Smooth muscle cell (in vitro differentiated cells): ENCODE measurements at regions not wholly inside any gene's neighbourhood (a gene's known extent, or its start where the extent isn't known, plus 50 kb on each side); places are given as distances from the start of the nearest gene placed in this dataset.

Experiments used
- DNase-seq: peaks from one replicate; lab custom pipeline; 2025; ENCODE audit not compliant: unreplicated experiment; lab: John Stamatoyannopoulos, UW
- H2AFZ ChIP-seq: fragments of 200-600 bp; sonication (generic); 2 replicates; pipeline ENCODE4 v1.6.0; 2016; ENCODE audit warnings: antibody characterized with exemption, low read depth, mild to moderate bottlenecking
- H3F3A ChIP-seq: fragments of 200-600 bp; sonication (generic); 2 replicates; pipeline ENCODE4 v1.6.0; 2017; ENCODE audit warnings: antibody characterized with exemption, low read depth
- H3K27ac ChIP-seq: fragments of 200-600 bp; sonication (generic); 2 replicates; pipeline ENCODE4 v1.5.1; 2016; ENCODE audit warnings: low read depth, mild to moderate bottlenecking
- H3K27me3 ChIP-seq: fragments of 200-600 bp; sonication (generic); 2 replicates; pipeline ENCODE4 v1.6.1; 2016; ENCODE audit warnings: low read depth, mild to moderate bottlenecking
- H3K36me3 ChIP-seq: fragments of 200-600 bp; sonication (generic); 2 replicates; pipeline ENCODE4 v1.5.1; 2016; ENCODE audit warnings: low read depth
- H3K4me1 ChIP-seq: fragments of 200-600 bp; sonication (generic); 2 replicates; pipeline ENCODE4 v1.5.1; 2016; ENCODE audit warnings: low read depth
- H3K4me2 ChIP-seq: fragments of 200-600 bp; sonication (generic); 2 replicates; pipeline ENCODE4 v1.6.0; 2016; ENCODE audit warnings: mild to moderate bottlenecking
- H3K4me3 ChIP-seq: fragments of 200-600 bp; sonication (generic); 2 replicates; pipeline ENCODE4 v1.5.1; 2016; ENCODE audit warnings: mild to moderate bottlenecking
- H3K79me2 ChIP-seq: fragments of 200-600 bp; sonication (generic); 2 replicates; pipeline ENCODE4 v1.6.0; 2016; ENCODE audit warnings: low read depth, mild to moderate bottlenecking
- H3K9ac ChIP-seq: fragments of 200-600 bp; sonication (generic); 2 replicates; pipeline ENCODE4 v1.6.0; 2016; ENCODE audit warnings: low read depth
- H3K9me3 ChIP-seq: fragments of 200-600 bp; sonication (generic); replicated peaks from 2 replicates; pipeline ENCODE4 v1.5.1; 2016; ENCODE audit warnings: low read depth
- H4K20me1 ChIP-seq: fragments of 200-600 bp; sonication (generic); 2 replicates; pipeline ENCODE4 v1.6.0; 2016; ENCODE audit warnings: low read depth
- WGBS: methylation state at CpG from one replicate; pipeline ENCODE4 v1.1.7; 2016; ENCODE audit warnings: low lambda C conversion rate; 5-methylcytosine and 5-hydroxymethylcytosine counted together
- TF ChIP-seq, protein P1 (sequence below): fragments of 200-600 bp; sonication (generic); IDR thresholded peaks from 2 replicates; pipeline ENCODE4 v1.5.1; 2017; ENCODE audit warnings: borderline replicate concordance, mild to moderate bottlenecking, antibody characterized with exemption; ENCODE audit not compliant: insufficient read depth, poor library complexity, severe bottlenecking

DNA sequence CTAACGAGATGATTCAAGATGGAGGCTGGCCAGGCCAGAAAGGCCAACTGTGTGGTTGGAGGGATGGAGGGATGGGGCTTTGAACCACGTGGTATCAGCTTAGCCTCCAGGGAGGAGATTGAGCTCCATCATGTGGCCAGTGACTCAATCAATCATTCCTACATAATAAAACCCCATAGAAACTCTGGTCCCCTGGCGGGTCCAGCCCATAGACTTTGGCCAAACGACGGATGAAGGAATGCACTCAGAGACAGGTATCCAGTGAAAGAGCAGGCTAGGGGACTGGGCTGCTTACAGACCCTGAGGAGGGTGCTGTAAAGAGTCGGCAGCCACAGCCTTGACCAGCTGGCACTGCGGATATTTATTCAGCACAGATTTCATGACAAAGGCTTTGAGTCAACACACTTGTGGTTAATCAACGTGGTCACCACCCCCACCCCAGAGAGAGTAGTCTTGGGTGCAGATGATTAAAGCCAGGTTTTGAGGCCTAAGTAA is 308.7 kb upstream of the TNRC6C start:
- TF ChIP-seq, protein P1, sequence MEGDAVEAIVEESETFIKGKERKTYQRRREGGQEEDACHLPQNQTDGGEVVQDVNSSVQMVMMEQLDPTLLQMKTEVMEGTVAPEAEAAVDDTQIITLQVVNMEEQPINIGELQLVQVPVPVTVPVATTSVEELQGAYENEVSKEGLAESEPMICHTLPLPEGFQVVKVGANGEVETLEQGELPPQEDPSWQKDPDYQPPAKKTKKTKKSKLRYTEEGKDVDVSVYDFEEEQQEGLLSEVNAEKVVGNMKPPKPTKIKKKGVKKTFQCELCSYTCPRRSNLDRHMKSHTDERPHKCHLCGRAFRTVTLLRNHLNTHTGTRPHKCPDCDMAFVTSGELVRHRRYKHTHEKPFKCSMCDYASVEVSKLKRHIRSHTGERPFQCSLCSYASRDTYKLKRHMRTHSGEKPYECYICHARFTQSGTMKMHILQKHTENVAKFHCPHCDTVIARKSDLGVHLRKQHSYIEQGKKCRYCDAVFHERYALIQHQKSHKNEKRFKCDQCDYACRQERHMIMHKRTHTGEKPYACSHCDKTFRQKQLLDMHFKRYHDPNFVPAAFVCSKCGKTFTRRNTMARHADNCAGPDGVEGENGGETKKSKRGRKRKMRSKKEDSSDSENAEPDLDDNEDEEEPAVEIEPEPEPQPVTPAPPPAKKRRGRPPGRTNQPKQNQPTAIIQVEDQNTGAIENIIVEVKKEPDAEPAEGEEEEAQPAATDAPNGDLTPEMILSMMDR: no peak
- WGBS: 76% methylated on average over 8 of the region's 8 CpGs
- Histone ChIP-seq H3F3A (no peaks in the 10 kb centered on the region), H3K9me3 (no peaks in the 10 kb centered on the region), H3K79me2 (no peaks in the 10 kb centered on the region), H4K20me1 (no peaks in the 10 kb centered on the region), H3K4me1 (peaks cover 13% of the 10 kb centered on the region), H3K36me3 (no peaks in the 10 kb centered on the region), H2AFZ (no peak overlapping the region), H3K27ac (no peak overlapping the region), H3K4me2 (no peak overlapping the region), H3K4me3 (no peak overlapping the region), H3K9ac (no peak overlapping the region), H3K27me3 (no peaks in the 10 kb centered on the region)
- DNase-seq: no peak

DNA sequence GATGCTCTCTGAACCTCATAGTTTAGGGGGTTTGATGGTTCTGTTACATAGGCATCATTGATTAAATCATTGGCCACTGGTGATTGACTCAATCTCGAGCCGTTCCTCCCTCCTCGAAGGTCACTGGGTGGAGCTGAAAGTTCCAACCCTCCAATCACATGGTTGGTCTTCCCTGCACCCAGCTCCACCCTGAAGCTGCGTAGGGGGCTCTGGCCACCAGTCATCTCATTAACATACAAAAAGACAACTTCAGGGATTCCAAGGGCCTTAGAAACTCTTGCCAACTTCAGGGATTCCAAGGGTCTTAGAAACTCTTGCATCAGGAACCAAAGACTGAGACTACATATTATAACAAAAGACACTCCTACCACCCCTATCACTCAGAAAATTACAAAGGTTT is 306.5 kb upstream of the TNRC6C start:
- no peak overlapping the region for H3K9ac ChIP-seq
- H3K27me3 ChIP-seq: no peaks in the 10 kb centered on the region
- WGBS: 82% methylated on average over 4 of the region's 4 CpGs
- no peaks in the 10 kb centered on the region for H3K79me2 ChIP-seq
- no peaks in the 10 kb centered on the region for H3K9me3 ChIP-seq
- H4K20me1 ChIP-seq: no peaks in the 10 kb centered on the region
- no peak for DNase-seq
- no peaks in the 10 kb centered on the region for H3F3A ChIP-seq
- H3K27ac ChIP-seq: no peak overlapping the region
- no peaks in the 10 kb centered on the region for H3K36me3 ChIP-seq
- TF ChIP-seq, protein P1: no peak
- H3K4me1 ChIP-seq: no peaks in the 10 kb centered on the region
- H2AFZ ChIP-seq: no peak overlapping the region
- H3K4me2 ChIP-seq: no peak overlapping the region
- no peak overlapping the region for H3K4me3 ChIP-seq

DNA sequence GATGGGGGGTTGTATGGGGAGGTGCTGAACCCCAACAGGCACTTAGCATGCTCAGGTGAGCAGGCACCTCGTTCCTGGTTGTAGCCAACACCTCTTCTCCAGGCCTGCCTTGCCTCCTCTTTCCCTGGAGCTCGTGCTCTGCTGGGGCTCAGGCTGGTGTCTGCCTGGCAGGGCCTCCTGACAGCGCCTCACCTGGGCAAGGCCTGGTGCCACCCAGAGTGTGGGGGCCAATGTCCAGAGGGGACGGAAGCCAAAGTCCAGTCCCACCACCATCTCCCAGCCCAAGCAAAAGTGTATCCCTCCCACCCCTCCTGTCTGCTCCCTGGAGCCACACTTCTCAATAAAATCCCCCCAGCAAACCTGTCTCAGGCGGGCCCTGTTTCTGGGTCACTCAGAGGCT is 304.2 kb upstream of the TNRC6C start:
- Histone ChIP-seq H3K4me2 (no peak overlapping the region), H3K36me3 (no peaks in the 10 kb centered on the region), H3K9me3 (no peaks in the 10 kb centered on the region), H3F3A (no peaks in the 10 kb centered on the region), H3K4me1 (no peaks in the 10 kb centered on the region), H2AFZ (no peak overlapping the region), H3K4me3 (no peak overlapping the region), H3K27me3 (no peaks in the 10 kb centered on the region), H3K9ac (no peak overlapping the region), H4K20me1 (no peaks in the 10 kb centered on the region), H3K79me2 (no peaks in the 10 kb centered on the region), H3K27ac (no peak overlapping the region)
- 94% methylated on average over 5 of the region's 5 CpGs for WGBS
- no peak for DNase-seq
- TF ChIP-seq, protein P1: no peak

DNA sequence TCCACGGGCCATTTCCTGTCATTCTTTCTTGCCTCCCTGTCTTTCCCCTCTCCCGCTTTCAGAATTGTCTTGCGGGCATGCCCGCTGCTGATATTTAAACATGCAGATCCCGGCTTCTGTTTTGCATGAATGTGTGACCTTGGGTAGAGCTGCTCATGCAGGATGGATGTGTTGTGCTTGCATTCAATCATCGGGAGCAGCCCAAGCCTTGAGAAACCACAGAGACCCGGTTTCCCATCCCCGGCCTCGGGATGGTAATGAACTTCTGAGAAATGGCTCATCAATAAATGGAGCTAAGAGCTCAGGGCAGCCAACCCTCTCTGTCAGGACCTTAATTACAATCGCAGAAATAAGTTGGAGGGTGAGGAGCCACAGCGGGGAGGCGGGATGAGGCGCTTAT is 303.7 kb upstream of the TNRC6C start:
- no peaks in the 10 kb centered on the region for H3F3A ChIP-seq
- H3K36me3 ChIP-seq: no peaks in the 10 kb centered on the region
- no peak overlapping the region for H3K4me2 ChIP-seq
- H2AFZ ChIP-seq: no peak overlapping the region
- WGBS: 61% methylated on average over 13 of the region's 13 CpGs
- no peaks in the 10 kb centered on the region for H4K20me1 ChIP-seq
- no peaks in the 10 kb centered on the region for H3K79me2 ChIP-seq
- H3K4me3 ChIP-seq: no peak overlapping the region
- no peak overlapping the region for H3K9ac ChIP-seq
- H3K27ac ChIP-seq: no peak overlapping the region
- no peaks in the 10 kb centered on the region for H3K4me1 ChIP-seq
- TF ChIP-seq, protein P1: no peak
- H3K9me3 ChIP-seq: no peaks in the 10 kb centered on the region
- DNase-seq: no peak
- no peaks in the 10 kb centered on the region for H3K27me3 ChIP-seq
